Brain microvascular endothelial cell (primary cell): ENCODE measurements at regions not wholly inside any gene's neighbourhood (a gene's known extent, or its start where the extent isn't known, plus 50 kb on each side); places are given as distances from the start of the nearest gene placed in this dataset.

Experiments
- DNase-seq: peaks from one replicate; pipeline ENCODE4 v3.0.0-alpha.2; 2020
- H3K27ac ChIP-seq: fragments of 250-450 bp; sonication (Bioruptor Pico); 2 replicates; pipeline ENCODE4 v1.5.1; 2020; ENCODE audit warnings: mild to moderate bottlenecking, moderate library complexity
- H3K27me3 ChIP-seq: fragments of 250-450 bp; sonication (Bioruptor Pico); replicated peaks from 2 replicates; pipeline ENCODE4 v1.5.1; 2020; ENCODE audit warnings: mild to moderate bottlenecking
- H3K36me3 ChIP-seq: fragments of 250-450 bp; sonication (Bioruptor Pico); replicated peaks from 2 replicates; pipeline ENCODE4 v1.5.1; 2020; ENCODE audit warnings: mild to moderate bottlenecking
- H3K4me3 ChIP-seq: 2 replicates; pipeline ENCODE4 v1.5.1; 2011; ENCODE audit warnings: low read depth, mild to moderate bottlenecking, control low read depth, low read length, moderate library complexity
- in situ Hi-C: cut with HindIII; loops from 2 replicates; pipeline ENCODE4 v1.10.0; 2017; ENCODE audit warnings: low sequenced_read_pairs, low pct_ligation_motif_present
- TF ChIP-seq, protein P1 (sequence below): IDR thresholded peaks from 2 replicates; pipeline ENCODE4 v1.5.1; 2011; ENCODE audit warnings: low read depth, mild to moderate bottlenecking, moderate library complexity, low read length, control low read depth, inconsistent platforms; ENCODE audit errors: missing control alignments

DNA sequence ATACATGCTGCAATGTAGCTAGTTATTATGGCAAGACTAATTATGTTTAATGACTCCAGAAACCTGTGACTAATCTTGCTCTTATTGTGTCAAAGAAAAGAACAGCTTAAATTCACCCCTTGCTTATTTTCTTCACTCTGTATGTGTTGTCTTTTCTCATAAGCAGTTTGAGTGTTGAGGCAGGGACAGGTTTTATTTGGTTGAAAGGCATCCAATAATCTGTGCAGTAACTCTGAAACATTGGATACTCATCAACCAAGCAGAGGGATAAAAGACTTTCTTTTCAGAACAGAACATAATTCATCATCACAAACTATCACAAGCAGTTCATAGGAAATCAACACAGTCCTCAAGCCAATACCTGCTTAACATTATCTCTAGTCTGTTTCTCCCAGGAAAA, 797.6 kb upstream of the MBL2 start:
- TF ChIP-seq, protein P1, sequence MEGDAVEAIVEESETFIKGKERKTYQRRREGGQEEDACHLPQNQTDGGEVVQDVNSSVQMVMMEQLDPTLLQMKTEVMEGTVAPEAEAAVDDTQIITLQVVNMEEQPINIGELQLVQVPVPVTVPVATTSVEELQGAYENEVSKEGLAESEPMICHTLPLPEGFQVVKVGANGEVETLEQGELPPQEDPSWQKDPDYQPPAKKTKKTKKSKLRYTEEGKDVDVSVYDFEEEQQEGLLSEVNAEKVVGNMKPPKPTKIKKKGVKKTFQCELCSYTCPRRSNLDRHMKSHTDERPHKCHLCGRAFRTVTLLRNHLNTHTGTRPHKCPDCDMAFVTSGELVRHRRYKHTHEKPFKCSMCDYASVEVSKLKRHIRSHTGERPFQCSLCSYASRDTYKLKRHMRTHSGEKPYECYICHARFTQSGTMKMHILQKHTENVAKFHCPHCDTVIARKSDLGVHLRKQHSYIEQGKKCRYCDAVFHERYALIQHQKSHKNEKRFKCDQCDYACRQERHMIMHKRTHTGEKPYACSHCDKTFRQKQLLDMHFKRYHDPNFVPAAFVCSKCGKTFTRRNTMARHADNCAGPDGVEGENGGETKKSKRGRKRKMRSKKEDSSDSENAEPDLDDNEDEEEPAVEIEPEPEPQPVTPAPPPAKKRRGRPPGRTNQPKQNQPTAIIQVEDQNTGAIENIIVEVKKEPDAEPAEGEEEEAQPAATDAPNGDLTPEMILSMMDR = no peak
- DNase-seq = no peak
- H3K27ac ChIP-seq = no peak overlapping the region
- no peaks in the 10 kb centered on the region for H3K36me3 ChIP-seq
- in situ Hi-C loops = no loop called here
- H3K27me3 ChIP-seq = no peaks in the 10 kb centered on the region
- no peak overlapping the region for H3K4me3 ChIP-seq

DNA sequence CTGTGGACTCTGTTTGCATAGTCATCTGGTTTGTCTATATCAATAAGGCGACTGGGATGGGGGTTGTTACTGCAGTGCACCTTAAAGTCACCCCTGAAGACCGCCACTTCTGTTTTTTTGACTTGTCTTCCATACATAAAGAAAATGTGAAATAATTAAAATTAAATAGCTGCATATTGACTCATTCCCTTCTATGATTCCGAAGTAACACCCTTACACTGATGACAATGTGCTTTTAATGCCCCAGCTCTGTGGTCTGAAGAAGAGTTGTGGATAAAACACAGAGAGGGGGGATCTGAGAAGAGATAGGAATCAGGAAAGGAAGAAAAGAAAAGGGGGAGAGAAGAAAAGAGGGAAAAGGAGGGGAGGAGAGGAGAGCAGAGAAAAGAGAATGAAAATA, 796.9 kb upstream of the MBL2 start:
- TF ChIP-seq, protein P1 = no peak
- in situ Hi-C loops = no loop called here
- Histone ChIP-seq H3K27ac (no peak overlapping the region), H3K27me3 (no peaks in the 10 kb centered on the region), H3K4me3 (no peak overlapping the region), H3K36me3 (no peaks in the 10 kb centered on the region)
- DNase-seq = no peak

DNA sequence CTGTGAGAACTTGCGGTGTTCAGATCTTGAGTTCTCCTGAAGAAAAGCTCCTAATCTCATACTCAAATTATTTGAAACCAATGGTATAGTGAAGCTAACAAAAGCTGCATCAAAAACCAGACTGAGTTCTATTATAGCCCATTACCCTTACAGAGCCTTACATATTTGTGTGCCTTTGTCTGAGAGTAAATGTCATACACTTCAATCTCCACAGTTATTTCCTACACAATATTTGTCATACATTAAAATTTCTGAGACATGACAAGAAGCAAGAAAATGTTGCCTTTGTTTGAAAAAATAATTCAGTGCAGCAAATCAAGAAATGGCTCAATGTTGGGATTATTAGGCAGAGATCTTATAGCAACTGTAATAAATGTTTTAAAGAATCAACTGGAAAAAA, 776.1 kb upstream of the MBL2 start:
- in situ Hi-C loops = no loop called here
- Histone ChIP-seq H3K27ac (no peak overlapping the region), H3K4me3 (no peak overlapping the region), H3K27me3 (no peaks in the 10 kb centered on the region), H3K36me3 (no peaks in the 10 kb centered on the region)
- no peak for DNase-seq
- TF ChIP-seq, protein P1 = no peak

DNA sequence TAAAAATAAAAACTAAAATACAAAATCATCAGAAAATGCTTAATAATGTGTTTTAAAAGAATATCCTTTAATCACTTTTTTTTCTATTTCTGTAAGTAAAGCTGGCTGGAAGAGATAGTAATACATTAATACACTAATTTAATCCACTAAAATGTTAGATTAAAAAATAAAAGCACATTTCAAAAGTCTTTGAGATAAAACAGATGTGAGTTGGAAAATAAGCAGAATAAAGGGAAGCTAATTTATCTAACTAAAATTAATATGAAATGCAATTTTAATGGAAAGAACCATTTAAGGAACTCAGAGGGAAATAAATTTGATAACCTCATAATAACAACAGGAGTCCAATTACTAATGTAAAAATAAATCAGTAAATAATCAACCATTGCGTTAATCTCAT, 774.8 kb upstream of the MBL2 start:
- no peak overlapping the region for H3K27ac ChIP-seq
- H3K4me3 ChIP-seq = no peak overlapping the region
- DNase-seq = no peak
- H3K36me3 ChIP-seq = no peaks in the 10 kb centered on the region
- TF ChIP-seq, protein P1 = no peak
- H3K27me3 ChIP-seq = no peaks in the 10 kb centered on the region
- in situ Hi-C loops = no loop called here

DNA sequence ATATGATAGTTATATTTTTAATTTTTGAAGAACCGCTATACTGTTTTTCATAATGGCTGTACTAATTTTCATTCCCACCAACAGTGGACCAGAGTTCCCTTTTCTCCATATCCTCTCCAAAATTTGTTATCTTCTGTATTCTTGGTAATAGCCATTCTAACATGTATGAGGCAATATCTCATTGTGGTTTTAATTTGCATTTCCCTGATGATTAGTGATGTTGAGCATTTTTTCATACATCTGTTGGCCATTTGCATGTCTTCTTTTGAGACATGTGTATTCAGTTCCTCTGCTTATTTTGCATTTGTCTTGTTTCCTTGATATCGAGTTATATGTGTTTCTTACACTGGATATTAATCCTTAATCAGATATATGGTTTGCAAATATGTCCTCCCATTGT, 770.8 kb upstream of the MBL2 start:
- Histone ChIP-seq H3K27ac (no peak overlapping the region), H3K36me3 (no peaks in the 10 kb centered on the region), H3K27me3 (no peaks in the 10 kb centered on the region), H3K4me3 (no peak overlapping the region)
- DNase-seq = no peak
- TF ChIP-seq, protein P1 = no peak
- in situ Hi-C loops = no loop called here

DNA sequence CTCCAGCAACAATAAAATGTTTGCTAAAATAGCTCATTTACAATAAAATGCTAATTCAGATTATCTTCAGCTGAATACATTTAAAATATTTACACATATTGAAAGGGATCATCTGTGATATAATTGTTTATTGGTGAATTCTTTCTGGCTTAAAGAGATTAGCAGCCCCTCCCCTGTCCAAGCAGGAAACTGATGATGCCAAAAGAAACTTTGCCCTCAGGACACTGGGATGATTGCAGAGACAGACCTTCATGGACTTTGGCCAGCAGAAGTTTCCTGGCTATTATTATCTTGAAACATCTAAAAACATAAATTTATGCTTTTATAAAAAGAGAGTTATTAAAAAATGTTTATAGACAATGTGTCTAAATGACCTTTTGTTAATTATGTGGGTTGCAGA, 764.9 kb upstream of the MBL2 start:
- in situ Hi-C loops = no loop called here
- no peak for DNase-seq
- TF ChIP-seq, protein P1 = no peak
- Histone ChIP-seq H3K27me3 (no peaks in the 10 kb centered on the region), H3K27ac (no peak overlapping the region), H3K36me3 (no peaks in the 10 kb centered on the region), H3K4me3 (no peak overlapping the region)
